ENCODE measurements at regions not wholly inside any gene's neighbourhood (a gene's known extent, or its start where the extent isn't known, plus 50 kb on each side); places are given as distances from the start of the nearest gene placed in this dataset.

GRCh38 chr5:18003312-18003711, 369.1 kb downstream of the TAF11L14 start:
- TF ChIP-seq EZH2 (IDR thresholded peaks at IDR 0.05; ENCODE audit: insufficient read depth, poor library complexity, severe bottlenecking) (no peak), EZH2phosphoT487 (IDR thresholded peaks at IDR 0.05; ENCODE audit: insufficient read depth, low read depth) (no peak)
